ENCODE measurements at regions not wholly inside any gene's neighbourhood (a gene's known extent, or its start where the extent isn't known, plus 50 kb on each side); places are given as distances from the start of the nearest gene placed in this dataset.
"Not testable (repeated sequence)": the region's sequence is repeated elsewhere in the genome, so short reads cannot be mapped to it uniquely, and the experiment has no call there.

- H3K4me3 ChIP-seq; H3K4me1 ChIP-seq (replicated peaks); DNase-seq (ENCODE audit: low spot score); H3K9me3 ChIP-seq; H3K36me3 ChIP-seq; H3K27me3 ChIP-seq (replicated peaks; ENCODE audit: insufficient read depth); H3K27ac ChIP-seq; intact Hi-C loops (cut with DNase I): not testable (repeated sequence)
- WGBS, result 46% methylated on average over 9 of the region's 9 CpGs
Observed at GRCh38 chr6:60758725-60759124, 1527.3 kb downstream of the KHDRBS2 start.

- H3K4me3 ChIP-seq, result no peak overlapping the region
- H3K4me1 ChIP-seq (replicated peaks), result no peaks in the 10 kb centered on the region
- intact Hi-C loops (cut with DNase I), result no loop called here
- DNase-seq (ENCODE audit: low spot score), result no peak
- no peaks in the 10 kb centered on the region for H3K36me3 ChIP-seq
- TF ChIP-seq CTCF (IDR thresholded peaks at IDR 0.05) (no peak), POLR2AphosphoS5 (IDR thresholded peaks at IDR 0.05) (no peak), POLR2A (IDR thresholded peaks at IDR 0.05) (no peak)
- H3K9me3 ChIP-seq, result no peaks in the 10 kb centered on the region
- no peak overlapping the region for H3K27ac ChIP-seq
- no peaks in the 10 kb centered on the region for H3K27me3 ChIP-seq (replicated peaks; ENCODE audit: insufficient read depth)
Observed at GRCh38 chr6:60754879-60755278, 1531.1 kb downstream of the KHDRBS2 start.

GRCh38 chr6:60750353-60751081, 1535.5 kb downstream of the KHDRBS2 start:
- WGBS, result 72% methylated on average over 7 of the region's 7 CpGs
- H3K36me3 ChIP-seq; H3K27me3 ChIP-seq (replicated peaks; ENCODE audit: insufficient read depth); H3K27ac ChIP-seq; H3K4me3 ChIP-seq; DNase-seq (ENCODE audit: low spot score); H3K9me3 ChIP-seq; H3K4me1 ChIP-seq (replicated peaks); intact Hi-C loops (cut with DNase I): not testable (repeated sequence)

- intact Hi-C loops (cut with DNase I); H3K9me3 ChIP-seq; H3K4me3 ChIP-seq; H3K36me3 ChIP-seq; H3K27me3 ChIP-seq (replicated peaks; ENCODE audit: insufficient read depth); H3K4me1 ChIP-seq (replicated peaks); DNase-seq (ENCODE audit: low spot score); H3K27ac ChIP-seq: not testable (repeated sequence)
- 68% methylated on average over 2 of the region's 2 CpGs for WGBS
Observed at GRCh38 chr6:60747765-60748556, 1538.1 kb downstream of the KHDRBS2 start.

- H3K36me3 ChIP-seq; H3K4me1 ChIP-seq (replicated peaks); H3K4me3 ChIP-seq; H3K27ac ChIP-seq; DNase-seq (ENCODE audit: low spot score); intact Hi-C loops (cut with DNase I); H3K9me3 ChIP-seq; H3K27me3 ChIP-seq (replicated peaks; ENCODE audit: insufficient read depth): not testable (repeated sequence)
- 28% methylated on average over 2 of the region's 2 CpGs for WGBS
Observed at GRCh38 chr6:60737764-60738425, 1548.1 kb downstream of the KHDRBS2 start.

- H3K36me3 ChIP-seq; H3K4me1 ChIP-seq (replicated peaks); H3K27me3 ChIP-seq (replicated peaks; ENCODE audit: insufficient read depth); H3K27ac ChIP-seq; H3K9me3 ChIP-seq; intact Hi-C loops (cut with DNase I); DNase-seq (ENCODE audit: low spot score); H3K4me3 ChIP-seq: not testable (repeated sequence)
- WGBS, result 49% methylated on average over 6 of the region's 6 CpGs
Observed at GRCh38 chr6:60737315-60737714, 1548.7 kb downstream of the KHDRBS2 start.

- DNase-seq (ENCODE audit: low spot score); H3K36me3 ChIP-seq; H3K4me3 ChIP-seq; H3K9me3 ChIP-seq; H3K27me3 ChIP-seq (replicated peaks; ENCODE audit: insufficient read depth); H3K4me1 ChIP-seq (replicated peaks); H3K27ac ChIP-seq; intact Hi-C loops (cut with DNase I): not testable (repeated sequence)
- 56% methylated on average over 5 of the region's 5 CpGs for WGBS
Observed at GRCh38 chr6:60723935-60724334, 1562.1 kb downstream of the KHDRBS2 start.

Data from prostate gland (tissue), 2 donors.